DND-41 (cell line): ENCODE measurements at regions not wholly inside any gene's neighbourhood (a gene's known extent, or its start where the extent isn't known, plus 50 kb on each side); places are given as distances from the start of the nearest gene placed in this dataset.

Source experiments
- ATAC-seq: fragments of 200-7000 bp; cut with Tn5 transposase; 3 replicates; pipeline ENCODE4 v1.9.1; 2021; ENCODE audit warnings: low read depth; ENCODE audit not compliant: insufficient read depth
- DNase-seq: peaks from one replicate; pipeline ENCODE4 v3.0.0-alpha.2; 2020
- H2AFZ ChIP-seq: 2 replicates; pipeline ENCODE4 v1.6.0; 2012; ENCODE audit warnings: low read depth, low read length
- H3K27ac ChIP-seq: 2 replicates; pipeline ENCODE4 v1.5.1; 2012; ENCODE audit warnings: low read length, inconsistent platforms
- H3K27me3 ChIP-seq: fragments of 200-600 bp; sonication (generic); 2 replicates; pipeline ENCODE4 v1.6.0; 2012; ENCODE audit warnings: low read length, mild to moderate bottlenecking, inconsistent platforms; ENCODE audit not compliant: insufficient read depth, poor library complexity
- H3K36me3 ChIP-seq: 2 replicates; pipeline ENCODE4 v1.5.1; 2012; ENCODE audit warnings: low read length, inconsistent platforms; ENCODE audit not compliant: insufficient read depth
- H3K4me1 ChIP-seq: 2 replicates; pipeline ENCODE4 v1.5.1; 2012; ENCODE audit warnings: mild to moderate bottlenecking, low read length; ENCODE audit not compliant: insufficient read depth
- H3K4me2 ChIP-seq: 2 replicates; pipeline ENCODE4 v1.6.0; 2012; ENCODE audit warnings: mild to moderate bottlenecking, moderate library complexity, low read length, inconsistent platforms; ENCODE audit not compliant: insufficient read depth
- H3K4me3 ChIP-seq, 2 experiments: fragments of 200-600 bp in 1 of 2; shearing (Covaris generic) in 1 of 2; 2 replicates each; pipeline ENCODE4 v1.5.1; 2012 to 2016; ENCODE audit warnings: inconsistent platforms in 2 of 2, low read length in 2 of 2, mild to moderate bottlenecking in 2 of 2, low read depth in 1 of 2, moderate library complexity in 1 of 2
- H3K79me2 ChIP-seq: 2 replicates; pipeline ENCODE4 v1.6.0; 2012; ENCODE audit warnings: low read length, inconsistent platforms; ENCODE audit not compliant: insufficient read depth
- H3K9ac ChIP-seq: 2 replicates; pipeline ENCODE4 v1.6.0; 2012; ENCODE audit warnings: low read depth, mild to moderate bottlenecking, inconsistent platforms, low read length, moderate library complexity
- H3K9me3 ChIP-seq: 2 replicates; pipeline ENCODE4 v1.5.1; 2012; ENCODE audit warnings: low read length, moderate library complexity, mild to moderate bottlenecking, inconsistent platforms; ENCODE audit not compliant: insufficient read depth, severe bottlenecking
- H4K20me1 ChIP-seq: 2 replicates; pipeline ENCODE4 v1.6.0; 2012; ENCODE audit warnings: low read length; ENCODE audit not compliant: insufficient read depth
- EZH2 ChIP-seq: IDR thresholded peaks from 3 replicates; pipeline ENCODE4 v1.6.1; 2012; ENCODE audit warnings: borderline replicate concordance, low read depth, mild to moderate bottlenecking, moderate library complexity, low read length, inconsistent platforms; ENCODE audit not compliant: severe bottlenecking
- TF ChIP-seq, protein P1 (sequence below): IDR thresholded peaks from 2 replicates; pipeline ENCODE4 v1.5.1; 2012; ENCODE audit warnings: borderline replicate concordance, low read length, moderate library complexity, mild to moderate bottlenecking; ENCODE audit not compliant: poor library complexity, severe bottlenecking; ENCODE audit errors: extremely low read depth

DNA sequence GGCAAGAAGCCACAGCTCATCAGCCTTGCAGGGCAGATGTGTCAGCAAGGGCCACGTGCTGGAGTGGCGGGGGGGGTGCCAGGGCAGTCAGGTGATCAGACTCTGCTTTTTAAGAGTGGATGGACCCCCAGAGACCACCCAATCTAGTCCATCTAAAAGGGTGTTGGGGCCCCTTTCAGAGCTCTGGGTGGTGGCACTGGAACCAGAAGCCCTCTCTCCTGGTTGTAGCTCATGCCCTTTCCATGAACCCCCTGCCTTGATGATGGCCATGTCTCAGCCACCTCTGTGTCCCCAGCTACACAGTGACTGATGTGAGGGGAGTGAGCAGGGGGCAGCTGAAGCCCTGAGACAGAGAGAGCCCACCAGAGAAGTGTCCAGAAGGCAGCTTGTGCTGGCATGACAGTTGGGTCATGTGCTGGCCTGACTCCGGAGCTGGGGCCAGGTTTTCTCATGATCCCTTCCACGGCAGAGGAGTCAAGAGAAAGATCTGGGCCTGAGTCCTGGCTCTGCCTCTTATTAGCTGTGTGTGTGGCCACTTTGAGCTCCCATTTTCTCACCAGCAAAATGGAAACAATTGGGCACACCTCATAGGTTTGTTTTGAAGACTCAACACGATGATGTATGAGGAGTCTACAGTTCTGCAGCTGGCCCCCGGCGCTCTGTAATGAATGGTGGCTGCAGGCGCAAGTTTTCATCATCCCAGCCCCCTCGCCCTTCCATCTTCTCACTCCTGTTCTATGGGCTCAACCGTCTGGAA is 195.7 kb downstream of the ZFP36L2 start:
- Histone ChIP-seq H3K9ac (no peak overlapping the region), H4K20me1 (no peaks in the 10 kb centered on the region), H3K36me3 (no peaks in the 10 kb centered on the region), H3K27me3 (no peaks in the 10 kb centered on the region), H3K4me1 (peaks cover 47% of the 10 kb centered on the region), H2AFZ (no peak overlapping the region), H3K27ac (no peak overlapping the region), H3K4me2 (no peak overlapping the region), H3K9me3 (no peaks in the 10 kb centered on the region), H3K79me2 (no peaks in the 10 kb centered on the region), H3K4me3 (no peak overlapping the region)
- no peak for DNase-seq
- no peak for TF ChIP-seq EZH2
- TF ChIP-seq, protein P1, sequence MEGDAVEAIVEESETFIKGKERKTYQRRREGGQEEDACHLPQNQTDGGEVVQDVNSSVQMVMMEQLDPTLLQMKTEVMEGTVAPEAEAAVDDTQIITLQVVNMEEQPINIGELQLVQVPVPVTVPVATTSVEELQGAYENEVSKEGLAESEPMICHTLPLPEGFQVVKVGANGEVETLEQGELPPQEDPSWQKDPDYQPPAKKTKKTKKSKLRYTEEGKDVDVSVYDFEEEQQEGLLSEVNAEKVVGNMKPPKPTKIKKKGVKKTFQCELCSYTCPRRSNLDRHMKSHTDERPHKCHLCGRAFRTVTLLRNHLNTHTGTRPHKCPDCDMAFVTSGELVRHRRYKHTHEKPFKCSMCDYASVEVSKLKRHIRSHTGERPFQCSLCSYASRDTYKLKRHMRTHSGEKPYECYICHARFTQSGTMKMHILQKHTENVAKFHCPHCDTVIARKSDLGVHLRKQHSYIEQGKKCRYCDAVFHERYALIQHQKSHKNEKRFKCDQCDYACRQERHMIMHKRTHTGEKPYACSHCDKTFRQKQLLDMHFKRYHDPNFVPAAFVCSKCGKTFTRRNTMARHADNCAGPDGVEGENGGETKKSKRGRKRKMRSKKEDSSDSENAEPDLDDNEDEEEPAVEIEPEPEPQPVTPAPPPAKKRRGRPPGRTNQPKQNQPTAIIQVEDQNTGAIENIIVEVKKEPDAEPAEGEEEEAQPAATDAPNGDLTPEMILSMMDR = no peak
- no peak for ATAC-seq

DNA sequence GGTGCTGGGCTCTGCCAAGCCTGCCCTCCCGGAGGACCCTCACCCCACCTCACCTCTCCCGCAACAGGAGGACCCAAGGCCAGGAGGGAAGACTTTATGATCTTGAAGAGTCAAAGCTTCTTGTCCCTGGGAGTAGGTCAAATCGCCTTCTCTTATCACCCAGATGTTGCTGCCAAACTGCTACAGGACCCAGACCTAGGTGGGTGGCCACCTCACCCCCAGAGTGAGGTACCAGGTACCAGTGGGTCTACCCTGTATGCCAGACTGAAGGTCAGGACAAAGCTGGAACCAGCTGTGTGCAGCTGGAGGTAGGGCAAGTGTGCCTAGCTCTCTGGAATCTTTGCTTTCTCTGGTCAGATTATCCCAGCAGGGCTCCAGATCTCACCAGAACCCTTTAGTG is 197.2 kb downstream of the ZFP36L2 start:
- no peak overlapping the region for H3K4me2 ChIP-seq
- no peak for TF ChIP-seq EZH2
- TF ChIP-seq, protein P1 = no peak
- H4K20me1 ChIP-seq = no peaks in the 10 kb centered on the region
- no peaks in the 10 kb centered on the region for H3K9me3 ChIP-seq
- ATAC-seq = no peak
- H3K4me1 ChIP-seq = peaks cover 62% of the 10 kb centered on the region
- H3K4me3 ChIP-seq = no peak overlapping the region
- DNase-seq = no peak
- no peak overlapping the region for H2AFZ ChIP-seq
- H3K79me2 ChIP-seq = no peaks in the 10 kb centered on the region
- H3K36me3 ChIP-seq = no peaks in the 10 kb centered on the region
- H3K27ac ChIP-seq = 0 out of 2 replicates have a peak overlapping the region, but pooled peaks have one; percentile 2
- no peaks in the 10 kb centered on the region for H3K27me3 ChIP-seq
- H3K9ac ChIP-seq = no peak overlapping the region

DNA sequence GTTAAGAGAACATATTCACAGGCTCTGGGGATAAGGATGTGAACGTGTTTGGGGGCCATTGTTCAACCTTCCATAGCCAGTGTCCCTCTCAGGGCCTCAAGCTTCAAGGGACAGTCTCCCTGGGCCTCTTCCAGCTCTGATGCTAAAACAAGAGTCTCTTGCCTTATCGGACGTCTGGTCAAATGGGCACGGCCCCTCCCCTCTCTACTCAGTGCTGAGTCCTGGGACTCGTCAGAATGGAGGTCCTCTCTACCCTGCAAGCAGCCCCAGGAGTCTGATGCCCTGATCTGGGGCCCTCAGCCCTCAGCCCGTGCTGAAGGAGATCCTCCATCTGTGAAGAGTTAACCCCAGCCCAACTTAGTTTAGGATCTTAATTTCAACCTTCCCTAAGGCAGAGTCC is 198.2 kb downstream of the ZFP36L2 start:
- TF ChIP-seq, protein P1 = no peak
- no peak for TF ChIP-seq EZH2

More for the DNA sequence above, 198.2 kb downstream of the ZFP36L2 start:
- Histone ChIP-seq H2AFZ (no peak overlapping the region), H3K79me2 (no peaks in the 10 kb centered on the region), H3K4me1 (peaks cover 68% of the 10 kb centered on the region), H3K4me2 (no peak overlapping the region), H3K36me3 (no peaks in the 10 kb centered on the region), H3K9ac (no peak overlapping the region), H3K9me3 (no peaks in the 10 kb centered on the region), H4K20me1 (no peaks in the 10 kb centered on the region), H3K27ac (peak overlapping the region; percentile 90), H3K27me3 (no peaks in the 10 kb centered on the region), H3K4me3 (no peak overlapping the region)
- DNase-seq (no peak), ATAC-seq (no peak)
